T-helper 17 cell (primary cell): ENCODE measurements at regions not wholly inside any gene's neighbourhood (a gene's known extent, or its start where the extent isn't known, plus 50 kb on each side); places are given as distances from the start of the nearest gene placed in this dataset.
"Not testable (repeated sequence)": the region's sequence is repeated elsewhere in the genome, so short reads cannot be mapped to it uniquely, and the experiment has no call there.

Source experiments
- ATAC-seq: fragments of 150-1000 bp; cut with Tn5 transposase; 2 replicates; pipeline ENCODE4 v1.10.0; 2021; ENCODE audit warnings: mild to moderate bottlenecking, moderate library complexity
- DNase-seq, 3 donors: peaks; one replicate each; pipeline versions ENCODE4 v3.0.0 to v3.0.0-alpha.2; 2020 to 2021
- H3K9me3 ChIP-seq: one replicate; pipeline ENCODE4 v1.7.0; 2013; ENCODE audit warnings: low read length, mild to moderate bottlenecking; ENCODE audit not compliant: control insufficient read depth, poor library complexity, severe bottlenecking
- H3K27ac Mint-ChIP-seq: one replicate; pipeline ENCODE4 v1.8.0; 2022; ENCODE audit warnings: mild to moderate bottlenecking, moderate library complexity, mixed read lengths
- H3K27me3 Mint-ChIP-seq: one replicate; pipeline ENCODE4 v1.8.0; 2022; ENCODE audit warnings: mixed read lengths
- H3K36me3 Mint-ChIP-seq: one replicate; pipeline ENCODE4 v1.8.0; 2022; ENCODE audit warnings: low read depth, mixed read lengths
- H3K4me1 Mint-ChIP-seq: one replicate; pipeline ENCODE4 v1.8.0; 2022; ENCODE audit warnings: mild to moderate bottlenecking, mixed read lengths
- H3K4me3 Mint-ChIP-seq: one replicate; pipeline ENCODE4 v1.8.0; 2022; ENCODE audit warnings: mild to moderate bottlenecking, moderate library complexity, mixed read lengths

- peaks cover 8% of the 10 kb centered on the region for H3K4me1 Mint-ChIP-seq
- DNase-seq (no peak), ATAC-seq (no peak)
- H3K9me3 ChIP-seq = no peaks in the 10 kb centered on the region
- H3K4me3 Mint-ChIP-seq = peak overlapping the region; percentile 47
- no peak overlapping the region for H3K27ac Mint-ChIP-seq
- peaks cover 6% of the 10 kb centered on the region for H3K36me3 Mint-ChIP-seq
- peaks cover 60% of the 10 kb centered on the region for H3K27me3 Mint-ChIP-seq
Measured at GRCh38 chr22:25281675-25282345, 62.4 kb downstream of the CRYBB2 start.

GRCh38 chr22:25282346-25282670, 62.9 kb downstream of the CRYBB2 start:
- no peak for ATAC-seq
- H3K27me3 Mint-ChIP-seq = peaks cover 65% of the 10 kb centered on the region
- H3K36me3 Mint-ChIP-seq = peaks cover 6% of the 10 kb centered on the region
- no peak overlapping the region for H3K4me3 Mint-ChIP-seq
- no peak for DNase-seq
- no peak overlapping the region for H3K27ac Mint-ChIP-seq
- peaks cover 8% of the 10 kb centered on the region for H3K4me1 Mint-ChIP-seq
- H3K9me3 ChIP-seq = no peaks in the 10 kb centered on the region

- Mint-ChIP-seq H3K27ac (no peak overlapping the region), H3K27me3 (peaks cover 65% of the 10 kb centered on the region), H3K4me1 (peaks cover 8% of the 10 kb centered on the region), H3K4me3 (peak overlapping the region; percentile 73), H3K36me3 (peaks cover 6% of the 10 kb centered on the region)
- no peaks in the 10 kb centered on the region for H3K9me3 ChIP-seq
- no peak for ATAC-seq
- DNase-seq = no peak
Measured at GRCh38 chr22:25282671-25283561, 63.5 kb downstream of the CRYBB2 start.

- not testable (repeated sequence) for ATAC-seq, H3K4me3 Mint-ChIP-seq, DNase-seq, H3K27ac Mint-ChIP-seq, H3K9me3 ChIP-seq, H3K36me3 Mint-ChIP-seq, H3K4me1 Mint-ChIP-seq
- H3K27me3 Mint-ChIP-seq = peaks cover 33% of the 10 kb centered on the region
Measured at GRCh38 chr22:25288481-25288880, 69.0 kb downstream of the CRYBB2 start.

- not testable (repeated sequence) for ATAC-seq, H3K9me3 ChIP-seq, H3K4me1 Mint-ChIP-seq, H3K27ac Mint-ChIP-seq, H3K4me3 Mint-ChIP-seq, H3K36me3 Mint-ChIP-seq, DNase-seq
- peaks cover 40% of the 10 kb centered on the region for H3K27me3 Mint-ChIP-seq
Measured at GRCh38 chr22:25301912-25302311, 82.5 kb downstream of the CRYBB2 start.

GRCh38 chr22:25309586-25309985, 90.1 kb downstream of the CRYBB2 start:
- DNase-seq, H3K36me3 Mint-ChIP-seq, H3K27ac Mint-ChIP-seq, H3K4me3 Mint-ChIP-seq, H3K4me1 Mint-ChIP-seq, ATAC-seq, H3K9me3 ChIP-seq: not testable (repeated sequence)
- peaks cover 37% of the 10 kb centered on the region for H3K27me3 Mint-ChIP-seq

GRCh38 chr22:25311924-25312323, 92.5 kb downstream of the CRYBB2 start:
- H3K27ac Mint-ChIP-seq, H3K36me3 Mint-ChIP-seq, H3K4me1 Mint-ChIP-seq: not testable (repeated sequence)

GRCh38 chr22:25318081-25318823, 98.8 kb downstream of the CRYBB2 start:
- ATAC-seq (no peak), DNase-seq (no peak)
- no peak overlapping the region for H3K27ac Mint-ChIP-seq
- H3K9me3 ChIP-seq = no peaks in the 10 kb centered on the region
- H3K4me3 Mint-ChIP-seq = no peak overlapping the region
- H3K27me3 Mint-ChIP-seq = peaks cover 11% of the 10 kb centered on the region
- peaks cover 4% of the 10 kb centered on the region for H3K36me3 Mint-ChIP-seq
- peaks cover 4% of the 10 kb centered on the region for H3K4me1 Mint-ChIP-seq

More at GRCh38 chr22:25311924-25312323, 92.5 kb downstream of the CRYBB2 start:
- H3K9me3 ChIP-seq, DNase-seq, H3K4me3 Mint-ChIP-seq, ATAC-seq: not testable (repeated sequence)
- H3K27me3 Mint-ChIP-seq = peaks cover 39% of the 10 kb centered on the region

- H3K4me3 Mint-ChIP-seq = no peak overlapping the region
Measured at GRCh38 chr22:25327018-25327755, 107.7 kb downstream of the CRYBB2 start.

GRCh38 chr22:25331050-25331449, 111.6 kb downstream of the CRYBB2 start:
- Mint-ChIP-seq H3K4me1 (peaks cover 2% of the 10 kb centered on the region), H3K36me3 (peaks cover 2% of the 10 kb centered on the region)
- no peak for DNase-seq

More at GRCh38 chr22:25327018-25327755, 107.7 kb downstream of the CRYBB2 start:
- H3K27me3 Mint-ChIP-seq = peaks cover 16% of the 10 kb centered on the region
- H3K4me1 Mint-ChIP-seq = no peaks in the 10 kb centered on the region
- no peak for ATAC-seq
- no peaks in the 10 kb centered on the region for H3K36me3 Mint-ChIP-seq
- DNase-seq = no peak
- H3K9me3 ChIP-seq = no peaks in the 10 kb centered on the region
- H3K27ac Mint-ChIP-seq = no peak overlapping the region

GRCh38 chr22:25331911-25332310, 112.5 kb downstream of the CRYBB2 start:
- not testable (repeated sequence) for H3K36me3 Mint-ChIP-seq, H3K9me3 ChIP-seq, H3K4me3 Mint-ChIP-seq, H3K4me1 Mint-ChIP-seq, ATAC-seq, DNase-seq, H3K27ac Mint-ChIP-seq
- peaks cover 10% of the 10 kb centered on the region for H3K27me3 Mint-ChIP-seq

More at GRCh38 chr22:25331050-25331449, 111.6 kb downstream of the CRYBB2 start:
- H3K4me3 Mint-ChIP-seq = no peak overlapping the region
- H3K9me3 ChIP-seq = no peaks in the 10 kb centered on the region
- no peak overlapping the region for H3K27ac Mint-ChIP-seq
- ATAC-seq = no peak
- peaks cover 10% of the 10 kb centered on the region for H3K27me3 Mint-ChIP-seq

GRCh38 chr22:25332386-25332785, 112.9 kb downstream of the CRYBB2 start:
- peaks cover 10% of the 10 kb centered on the region for H3K27me3 Mint-ChIP-seq
- peaks cover 2% of the 10 kb centered on the region for H3K36me3 Mint-ChIP-seq
- peaks cover 2% of the 10 kb centered on the region for H3K4me1 Mint-ChIP-seq
- ATAC-seq (no peak), DNase-seq (no peak)
- H3K4me3 Mint-ChIP-seq = no peak overlapping the region
- no peak overlapping the region for H3K27ac Mint-ChIP-seq
- no peaks in the 10 kb centered on the region for H3K9me3 ChIP-seq

- DNase-seq (no peak), ATAC-seq (no peak)
- Mint-ChIP-seq H3K36me3 (peaks cover 2% of the 10 kb centered on the region), H3K27ac (no peak overlapping the region), H3K4me3 (no peak overlapping the region), H3K4me1 (peaks cover 2% of the 10 kb centered on the region), H3K27me3 (peaks cover 10% of the 10 kb centered on the region)
- H3K9me3 ChIP-seq = no peaks in the 10 kb centered on the region
Measured at GRCh38 chr22:25334162-25334490, 114.7 kb downstream of the CRYBB2 start.
